BJ (cell line): ENCODE measurements at regions not wholly inside any gene's neighbourhood (a gene's known extent, or its start where the extent isn't known, plus 50 kb on each side); places are given as distances from the start of the nearest gene placed in this dataset.

Experiments used
- CTCF ChIA-PET: fragments of 350-600 bp; formaldehyde crosslinking; extraction: SDS; loops from one replicate; lab custom pipeline; 2021; ENCODE audit warnings: antibody characterized with exemption, inconsistent platforms; lab: Yijun Ruan, JAX
- POLR2A ChIA-PET: fragments of 300-600 bp; sonication (Branson Sonifier 250); formaldehyde crosslinking; extraction: SDS; loops from one replicate; lab custom pipeline; 2021; ENCODE audit warnings: antibody characterized with exemption; lab: Charles Lee
- DNase-seq: peaks from one replicate; pipeline ENCODE4 v3.0.0-alpha.2; 2011; ENCODE audit warnings: low read depth
- H3K27me3 ChIP-seq: 2 replicates; pipeline ENCODE4 v1.6.0; 2011; ENCODE audit warnings: low read length; ENCODE audit not compliant: control insufficient read depth, insufficient read depth
- H3K36me3 ChIP-seq: 2 replicates; pipeline ENCODE4 v1.5.1; 2011; ENCODE audit warnings: low read length; ENCODE audit not compliant: control insufficient read depth, insufficient read depth
- H3K4me3 ChIP-seq: 2 replicates; pipeline ENCODE4 v1.5.1; 2011; ENCODE audit warnings: low read depth, mild to moderate bottlenecking, control low read depth, low read length
- TF ChIP-seq, protein P1 (sequence below): IDR thresholded peaks from 2 replicates; pipeline ENCODE4 v1.5.1; 2011; ENCODE audit warnings: low read depth, mild to moderate bottlenecking, control low read depth, inconsistent platforms, low read length, moderate library complexity; ENCODE audit not compliant: insufficient read depth

DNA sequence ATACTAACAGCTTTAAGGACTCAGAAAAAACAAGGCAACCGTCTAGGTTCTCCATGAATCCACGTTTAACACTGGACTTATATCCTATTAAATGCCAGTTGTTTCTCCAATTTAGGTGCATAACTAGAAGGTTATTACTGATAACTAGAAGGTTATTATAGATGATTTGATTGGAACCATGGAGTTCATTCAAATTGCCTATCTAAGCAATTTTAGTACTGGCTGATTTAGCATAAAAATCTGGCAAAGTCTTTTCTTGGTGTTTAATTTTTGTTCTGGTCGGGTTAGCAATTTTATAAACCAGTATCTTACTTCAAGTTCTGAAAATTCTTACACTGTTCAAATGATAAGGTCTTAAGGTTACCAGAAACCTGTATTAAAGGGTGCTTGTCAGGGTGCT, 672.8 kb upstream of the GNPDA2 start:
- Histone ChIP-seq H3K27me3 (no peaks in the 10 kb centered on the region), H3K4me3 (no peak overlapping the region), H3K36me3 (no peaks in the 10 kb centered on the region)
- POLR2A ChIA-PET, result no interaction called here
- TF ChIP-seq, protein P1, sequence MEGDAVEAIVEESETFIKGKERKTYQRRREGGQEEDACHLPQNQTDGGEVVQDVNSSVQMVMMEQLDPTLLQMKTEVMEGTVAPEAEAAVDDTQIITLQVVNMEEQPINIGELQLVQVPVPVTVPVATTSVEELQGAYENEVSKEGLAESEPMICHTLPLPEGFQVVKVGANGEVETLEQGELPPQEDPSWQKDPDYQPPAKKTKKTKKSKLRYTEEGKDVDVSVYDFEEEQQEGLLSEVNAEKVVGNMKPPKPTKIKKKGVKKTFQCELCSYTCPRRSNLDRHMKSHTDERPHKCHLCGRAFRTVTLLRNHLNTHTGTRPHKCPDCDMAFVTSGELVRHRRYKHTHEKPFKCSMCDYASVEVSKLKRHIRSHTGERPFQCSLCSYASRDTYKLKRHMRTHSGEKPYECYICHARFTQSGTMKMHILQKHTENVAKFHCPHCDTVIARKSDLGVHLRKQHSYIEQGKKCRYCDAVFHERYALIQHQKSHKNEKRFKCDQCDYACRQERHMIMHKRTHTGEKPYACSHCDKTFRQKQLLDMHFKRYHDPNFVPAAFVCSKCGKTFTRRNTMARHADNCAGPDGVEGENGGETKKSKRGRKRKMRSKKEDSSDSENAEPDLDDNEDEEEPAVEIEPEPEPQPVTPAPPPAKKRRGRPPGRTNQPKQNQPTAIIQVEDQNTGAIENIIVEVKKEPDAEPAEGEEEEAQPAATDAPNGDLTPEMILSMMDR, result no peak
- DNase-seq, result no peak
- CTCF ChIA-PET, result no interaction called here

DNA sequence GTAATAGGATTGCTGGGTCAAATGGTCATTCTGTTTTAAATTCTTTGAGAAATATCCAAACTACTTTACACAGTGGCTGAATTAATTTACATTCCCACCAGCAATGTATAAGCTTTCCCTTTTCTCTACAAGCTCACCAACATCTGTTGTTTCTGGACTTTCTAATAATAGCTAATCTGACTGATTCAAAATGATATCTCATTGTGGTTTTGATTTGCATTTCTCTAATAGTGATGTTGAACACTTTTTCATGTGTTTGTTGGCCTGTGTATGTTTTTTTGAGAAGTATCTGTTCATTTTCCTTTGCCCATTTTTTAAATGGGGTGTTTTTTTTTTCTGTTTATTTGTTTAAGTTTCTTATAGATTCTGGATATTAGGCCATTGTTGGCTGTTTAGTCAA, 659.0 kb upstream of the GNPDA2 start:
- H3K4me3 ChIP-seq, result no peak overlapping the region
- H3K27me3 ChIP-seq, result no peaks in the 10 kb centered on the region
- DNase-seq, result no peak
- H3K36me3 ChIP-seq, result no peaks in the 10 kb centered on the region
- POLR2A ChIA-PET, result no interaction called here
- CTCF ChIA-PET, result no interaction called here
- TF ChIP-seq, protein P1, result no peak

DNA sequence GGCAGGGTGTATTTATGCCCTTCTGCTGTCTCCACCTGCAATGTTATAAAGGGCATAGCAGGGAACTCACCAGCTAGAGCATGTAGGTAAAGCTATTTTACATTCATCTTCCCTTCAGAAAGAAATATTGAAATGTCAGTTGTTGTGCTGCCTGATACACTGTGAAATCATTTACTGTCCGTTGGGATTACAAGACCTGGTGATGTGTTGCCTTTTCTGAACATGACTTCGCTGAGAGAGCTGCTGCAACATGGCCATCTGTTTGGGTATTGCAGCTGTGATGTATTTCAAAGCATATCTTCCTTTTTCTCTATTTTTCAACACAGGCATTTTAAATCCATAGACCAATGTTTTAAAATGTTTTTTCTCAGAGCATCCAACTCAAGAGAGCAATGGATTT, 644.1 kb upstream of the GNPDA2 start:
- no peaks in the 10 kb centered on the region for H3K27me3 ChIP-seq
- ChIA-PET POLR2A (no interaction called here), CTCF (no interaction called here)
- H3K36me3 ChIP-seq, result no peaks in the 10 kb centered on the region
- no peak for DNase-seq
- H3K4me3 ChIP-seq, result no peak overlapping the region
- TF ChIP-seq, protein P1, result no peak

DNA sequence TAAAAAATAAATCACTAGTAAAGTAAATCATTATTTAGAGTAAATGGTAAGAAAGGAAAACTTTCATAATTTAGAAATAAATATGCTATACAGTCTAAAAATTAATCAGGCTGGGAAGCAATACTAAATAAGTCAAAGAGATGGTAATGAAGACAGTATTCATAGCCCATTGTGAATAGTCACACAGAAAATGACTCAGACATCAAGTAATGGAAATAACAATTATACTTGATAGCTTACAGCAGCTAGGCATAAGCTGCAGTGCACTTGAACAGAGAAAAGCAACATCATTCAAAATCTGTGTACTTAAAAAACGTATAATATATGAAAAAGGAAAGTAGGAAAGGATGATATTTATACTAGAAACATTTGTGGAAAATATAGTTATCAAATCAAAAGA, 642.5 kb upstream of the GNPDA2 start:
- POLR2A ChIA-PET, result no interaction called here
- no peaks in the 10 kb centered on the region for H3K36me3 ChIP-seq
- no peak overlapping the region for H3K4me3 ChIP-seq
- DNase-seq, result no peak
- no peaks in the 10 kb centered on the region for H3K27me3 ChIP-seq
- TF ChIP-seq, protein P1, result no peak
- CTCF ChIA-PET, result no interaction called here

- Histone ChIP-seq H3K4me3 (no peak overlapping the region), H3K36me3 (no peaks in the 10 kb centered on the region), H3K27me3 (no peaks in the 10 kb centered on the region)
- no peak for DNase-seq
- TF ChIP-seq, protein P1, result no peak
- ChIA-PET CTCF (no interaction called here), POLR2A (no interaction called here)
Measured at GRCh38 chr4:45363931-45364330, 637.6 kb upstream of the GNPDA2 start.
